ENCODE measurements at regions not wholly inside any gene's neighbourhood (a gene's known extent, or its start where the extent isn't known, plus 50 kb on each side); places are given as distances from the start of the nearest gene placed in this dataset.

GRCh38 chr10:29023678-29024077, 265.2 kb upstream of the LYZL1 start:
- Histone ChIP-seq H3K4me2 (ENCODE audit: control insufficient read depth, extremely low read depth, insufficient read depth, low read depth, low read length) (no peak overlapping the region), H3K4me1 (ENCODE audit: control insufficient read depth, extremely low read depth, insufficient read depth, low read length) (no peaks in the 10 kb centered on the region), H3K36me3 (ENCODE audit: control insufficient read depth in 2 of 2, extremely low read depth in 1 of 2, insufficient read depth in 2 of 2, low read length in 2 of 2) (no peaks in the 10 kb centered on the region), H2AFZ (ENCODE audit: control insufficient read depth, low read length) (no peak overlapping the region), H3K79me2 (ENCODE audit: control insufficient read depth, insufficient read depth, low read length) (no peaks in the 10 kb centered on the region), H3K4me3 (ENCODE audit: control insufficient read depth in 2 of 3, extremely low read depth in 1 of 3, insufficient read depth in 2 of 3, low read depth in 1 of 3, low read length in 3 of 3) (no peak overlapping the region), H4K20me1 (ENCODE audit: control insufficient read depth, extremely low read depth, insufficient read depth, low read length) (no peaks in the 10 kb centered on the region), H3K9ac (ENCODE audit: control insufficient read depth, extremely low read depth, insufficient read depth, low read length) (no peak overlapping the region), H3K27me3 (ENCODE audit: control insufficient read depth, extremely low read depth, insufficient read depth, low read length) (no peaks in the 10 kb centered on the region), H3K9me3 (ENCODE audit: control insufficient read depth, low read depth, low read length) (no peaks in the 10 kb centered on the region), H3K27ac (ENCODE audit: control insufficient read depth, insufficient read depth, low read length) (no peak overlapping the region), H3K9me1 (ENCODE audit: control insufficient read depth, extremely low read depth, insufficient read depth, low read length) (no peaks in the 10 kb centered on the region)
- TF ChIP-seq CTCF (optimal IDR thresholded peaks at IDR 0.05 in 1 of 3, IDR thresholded peaks at IDR 0.05 in 1 of 3, conservative IDR thresholded peaks at IDR 0.05 in 1 of 3; ENCODE audit: extremely low read depth in 1 of 3, insufficient read depth in 2 of 3, low read length in 3 of 3) (no peak), EZH2 (IDR thresholded peaks at IDR 0.05; ENCODE audit: low read length) (no peak)
- DNase-seq (ENCODE audit: low read depth, low spot score), result no peak
- dilution Hi-C loops (cut with MboI; ENCODE audit: extremely low pct_ligation_motif_present, low sequenced_read_pairs), result no loop called here
- no peak for FAIRE-seq

- H3K9me3 ChIP-seq (ENCODE audit: control insufficient read depth, low read depth, low read length), result no peaks in the 10 kb centered on the region
- H3K9ac ChIP-seq (ENCODE audit: control insufficient read depth, extremely low read depth, insufficient read depth, low read length), result no peak overlapping the region
- TF ChIP-seq CTCF (optimal IDR thresholded peaks at IDR 0.05 in 1 of 3, IDR thresholded peaks at IDR 0.05 in 1 of 3, conservative IDR thresholded peaks at IDR 0.05 in 1 of 3; ENCODE audit: extremely low read depth in 1 of 3, insufficient read depth in 2 of 3, low read length in 3 of 3), result no peak
- no peak for TF ChIP-seq EZH2 (IDR thresholded peaks at IDR 0.05; ENCODE audit: low read length)
- H3K4me1 ChIP-seq (ENCODE audit: control insufficient read depth, extremely low read depth, insufficient read depth, low read length), result no peaks in the 10 kb centered on the region
- no peaks in the 10 kb centered on the region for H3K79me2 ChIP-seq (ENCODE audit: control insufficient read depth, insufficient read depth, low read length)
- H3K27me3 ChIP-seq (ENCODE audit: control insufficient read depth, extremely low read depth, insufficient read depth, low read length), result no peaks in the 10 kb centered on the region
- H2AFZ ChIP-seq (ENCODE audit: control insufficient read depth, low read length), result no peak overlapping the region
- FAIRE-seq (no peak), DNase-seq (ENCODE audit: low read depth, low spot score) (no peak)
- H4K20me1 ChIP-seq (ENCODE audit: control insufficient read depth, extremely low read depth, insufficient read depth, low read length), result no peaks in the 10 kb centered on the region
- no peak overlapping the region for H3K27ac ChIP-seq (ENCODE audit: control insufficient read depth, insufficient read depth, low read length)
- H3K9me1 ChIP-seq (ENCODE audit: control insufficient read depth, extremely low read depth, insufficient read depth, low read length), result no peaks in the 10 kb centered on the region
- H3K4me3 ChIP-seq (ENCODE audit: control insufficient read depth in 2 of 3, extremely low read depth in 1 of 3, insufficient read depth in 2 of 3, low read depth in 1 of 3, low read length in 3 of 3), result no peak overlapping the region
- no peaks in the 10 kb centered on the region for H3K36me3 ChIP-seq (ENCODE audit: control insufficient read depth in 2 of 2, extremely low read depth in 1 of 2, insufficient read depth in 2 of 2, low read length in 2 of 2)
- dilution Hi-C loops (cut with MboI; ENCODE audit: extremely low pct_ligation_motif_present, low sequenced_read_pairs), result no loop called here
- H3K4me2 ChIP-seq (ENCODE audit: control insufficient read depth, extremely low read depth, insufficient read depth, low read depth, low read length), result no peak overlapping the region
These were observed 262.6 kb upstream of the LYZL1 start for GRCh38 chr10:29026065-29026797.
